ENCODE measurements at regions not wholly inside any gene's neighbourhood (a gene's known extent, or its start where the extent isn't known, plus 50 kb on each side); places are given as distances from the start of the nearest gene placed in this dataset.
A peak's percentile ranks its signal among the peaks of the same experiment; 100 is the strongest.

- Histone ChIP-seq H3K79me2 (ENCODE audit: low read length) (peaks cover 51% of the 10 kb centered on the region), H3K9ac (ENCODE audit: low read length) (0 out of 2 replicates have a peak overlapping the region, but pooled peaks have one; percentile 1), H3K27ac (ENCODE audit: low read length) (no peak overlapping the region), H3K4me1 (ENCODE audit: low read length) (peaks cover 48% of the 10 kb centered on the region), H3K4me3 (ENCODE audit: low read length) (peak overlapping the region; percentile 49), H3K4me2 (ENCODE audit: low read length) (peak overlapping the region; percentile 93), H3K36me3 (replicated peaks; ENCODE audit: low read depth, low read length) (peaks cover 31% of the 10 kb centered on the region), H3K27me3 (ENCODE audit: low read depth, low read length) (no peaks in the 10 kb centered on the region), H4K20me1 (ENCODE audit: insufficient read depth, low read length) (peaks cover 22% of the 10 kb centered on the region), H3K9me3 (ENCODE audit: insufficient read depth, low read length) (no peaks in the 10 kb centered on the region), H2AFZ (ENCODE audit: low read depth, low read length) (no peak overlapping the region)
- TF ChIP-seq EZH2phosphoT487 (IDR thresholded peaks at IDR 0.05; ENCODE audit: low read depth) = no peak
- no peak for TF ChIP-seq CTCF (IDR thresholded peaks at IDR 0.05; ENCODE audit: low read depth, low read length)
Measured at GRCh38 chr6:150767161-150767560, 98.3 kb upstream of the MTHFD1L start.

GRCh38 chr6:150767571-150768018 lies 97.9 kb upstream of the MTHFD1L start:
- Histone ChIP-seq H3K27ac (ENCODE audit: low read length) (no peak overlapping the region), H3K79me2 (ENCODE audit: low read length) (peaks cover 48% of the 10 kb centered on the region)
- TF ChIP-seq EZH2phosphoT487 (IDR thresholded peaks at IDR 0.05; ENCODE audit: low read depth) (no peak), CTCF (IDR thresholded peaks at IDR 0.05; ENCODE audit: low read depth, low read length) (no peak)

GRCh38 chr6:150770637-150771036 lies 94.9 kb upstream of the MTHFD1L start:
- H3K9me3 ChIP-seq (ENCODE audit: insufficient read depth, low read length) = 0 out of 2 replicates have a peak, but pooled peaks cover 4% of the 10 kb centered on the region
- H4K20me1 ChIP-seq (ENCODE audit: insufficient read depth, low read length) = peaks cover 10% of the 10 kb centered on the region; the same call in 1 of the 2 replicates
- peaks cover 23% of the 10 kb centered on the region for H3K4me1 ChIP-seq (ENCODE audit: low read length)
- no peak overlapping the region for H3K4me2 ChIP-seq (ENCODE audit: low read length)
- TF ChIP-seq CTCF (IDR thresholded peaks at IDR 0.05; ENCODE audit: low read depth, low read length) (no peak), EZH2phosphoT487 (IDR thresholded peaks at IDR 0.05; ENCODE audit: low read depth) (no peak)
- H3K79me2 ChIP-seq (ENCODE audit: low read length) = peaks cover 40% of the 10 kb centered on the region
- H3K27me3 ChIP-seq (ENCODE audit: low read depth, low read length) = no peaks in the 10 kb centered on the region
- H2AFZ ChIP-seq (ENCODE audit: low read depth, low read length) = no peak overlapping the region
- peaks cover 44% of the 10 kb centered on the region for H3K36me3 ChIP-seq (replicated peaks; ENCODE audit: low read depth, low read length)
- no peak overlapping the region for H3K4me3 ChIP-seq (ENCODE audit: low read length)
- H3K27ac ChIP-seq (ENCODE audit: low read length) = no peak overlapping the region
- H3K9ac ChIP-seq (ENCODE audit: low read length) = no peak overlapping the region

More at GRCh38 chr6:150767571-150768018, 97.9 kb upstream of the MTHFD1L start:
- H2AFZ ChIP-seq (ENCODE audit: low read depth, low read length) = no peak overlapping the region
- H3K36me3 ChIP-seq (replicated peaks; ENCODE audit: low read depth, low read length) = peaks cover 32% of the 10 kb centered on the region
- H3K9me3 ChIP-seq (ENCODE audit: insufficient read depth, low read length) = no peaks in the 10 kb centered on the region
- 0 out of 2 replicates have a peak overlapping the region, but pooled peaks have one; percentile 1 for H3K9ac ChIP-seq (ENCODE audit: low read length)
- no peaks in the 10 kb centered on the region for H3K27me3 ChIP-seq (ENCODE audit: low read depth, low read length)
- peak overlapping the region; percentile 49 for H3K4me3 ChIP-seq (ENCODE audit: low read length)
- H3K4me2 ChIP-seq (ENCODE audit: low read length) = peak overlapping the region; percentile 93
- peaks cover 48% of the 10 kb centered on the region for H3K4me1 ChIP-seq (ENCODE audit: low read length)
- peaks cover 20% of the 10 kb centered on the region for H4K20me1 ChIP-seq (ENCODE audit: insufficient read depth, low read length)

GRCh38 chr6:150773969-150774368 lies 91.5 kb upstream of the MTHFD1L start:
- Histone ChIP-seq H3K4me3 (ENCODE audit: low read length) (no peak overlapping the region), H3K4me1 (ENCODE audit: low read length) (no peaks in the 10 kb centered on the region), H3K9ac (ENCODE audit: low read length) (no peak overlapping the region), H3K9me3 (ENCODE audit: insufficient read depth, low read length) (0 out of 2 replicates have a peak, but pooled peaks cover 4% of the 10 kb centered on the region), H4K20me1 (ENCODE audit: insufficient read depth, low read length) (0 out of 2 replicates have a peak, but pooled peaks cover 3% of the 10 kb centered on the region), H3K79me2 (ENCODE audit: low read length) (peaks cover 17% of the 10 kb centered on the region), H3K27me3 (ENCODE audit: low read depth, low read length) (no peaks in the 10 kb centered on the region), H2AFZ (ENCODE audit: low read depth, low read length) (no peak overlapping the region), H3K36me3 (replicated peaks; ENCODE audit: low read depth, low read length) (peaks cover 38% of the 10 kb centered on the region), H3K4me2 (ENCODE audit: low read length) (no peak overlapping the region), H3K27ac (ENCODE audit: low read length) (no peak overlapping the region)
- TF ChIP-seq EZH2phosphoT487 (IDR thresholded peaks at IDR 0.05; ENCODE audit: low read depth) (no peak), CTCF (IDR thresholded peaks at IDR 0.05; ENCODE audit: low read depth, low read length) (no peak)
